ENCODE measurements at regions not wholly inside any gene's neighbourhood (a gene's known extent, or its start where the extent isn't known, plus 50 kb on each side); places are given as distances from the start of the nearest gene placed in this dataset.

- DNase-seq: no peak
Measured at GRCh38 chr3:72244396-72244795, 459.4 kb upstream of the PROK2 start.

- no peak for DNase-seq
Measured at GRCh38 chr3:72242326-72242725, 457.4 kb upstream of the PROK2 start.

- DNase-seq: no peak
Measured at GRCh38 chr3:72241525-72241924, 456.6 kb upstream of the PROK2 start.

- DNase-seq: no peak
Measured at GRCh38 chr3:72240531-72240930, 455.6 kb upstream of the PROK2 start.

GRCh38 chr3:72238801-72239200, 453.9 kb upstream of the PROK2 start:
- no peak for DNase-seq

GRCh38 chr3:72238010-72238691, 453.2 kb upstream of the PROK2 start:
- no peak for DNase-seq

- DNase-seq: no peak
Measured at GRCh38 chr3:72237679-72238009, 452.7 kb upstream of the PROK2 start.

GRCh38 chr3:72234391-72234790, 449.4 kb upstream of the PROK2 start:
- no peak for DNase-seq

- DNase-seq: no peak
Measured at GRCh38 chr3:72233571-72233970, 448.6 kb upstream of the PROK2 start.

GRCh38 chr3:72232777-72233176, 447.8 kb upstream of the PROK2 start:
- no peak for DNase-seq

- no peak for DNase-seq
Measured at GRCh38 chr3:72232331-72232730, 447.4 kb upstream of the PROK2 start.

- no peak for DNase-seq
Measured at GRCh38 chr3:72231439-72232196, 446.7 kb upstream of the PROK2 start.

GRCh38 chr3:72230774-72231379, 445.9 kb upstream of the PROK2 start:
- DNase-seq: no peak

GRCh38 chr3:72229952-72230351, 445.0 kb upstream of the PROK2 start:
- DNase-seq: no peak

- no peak for DNase-seq
Measured at GRCh38 chr3:72227486-72228070, 442.6 kb upstream of the PROK2 start.

GRCh38 chr3:72224804-72225509, 440.0 kb upstream of the PROK2 start:
- DNase-seq: no peak

- no peak for DNase-seq
Measured at GRCh38 chr3:72223628-72224027, 438.7 kb upstream of the PROK2 start.

GRCh38 chr3:72223116-72223515, 438.2 kb upstream of the PROK2 start:
- DNase-seq: no peak

GRCh38 chr3:72222410-72222809, 437.5 kb upstream of the PROK2 start:
- no peak for DNase-seq

- DNase-seq: no peak
Measured at GRCh38 chr3:72220946-72221345, 436.0 kb upstream of the PROK2 start.

GRCh38 chr3:72219752-72220151, 434.8 kb upstream of the PROK2 start:
- DNase-seq: no peak

- no peak for DNase-seq
Measured at GRCh38 chr3:72217570-72217969, 432.6 kb upstream of the PROK2 start.
